DND-41 (cell line): ENCODE measurements at regions not wholly inside any gene's neighbourhood (a gene's known extent, or its start where the extent isn't known, plus 50 kb on each side); places are given as distances from the start of the nearest gene placed in this dataset.

Experiments
- ATAC-seq: fragments of 200-7000 bp; cut with Tn5 transposase; 3 replicates; pipeline ENCODE4 v1.9.1; 2021; ENCODE audit warnings: low read depth; ENCODE audit not compliant: insufficient read depth
- DNase-seq: peaks from one replicate; pipeline ENCODE4 v3.0.0-alpha.2; 2020
- H2AFZ ChIP-seq: 2 replicates; pipeline ENCODE4 v1.6.0; 2012; ENCODE audit warnings: low read depth, low read length
- H3K27ac ChIP-seq: 2 replicates; pipeline ENCODE4 v1.5.1; 2012; ENCODE audit warnings: low read length, inconsistent platforms
- H3K27me3 ChIP-seq: fragments of 200-600 bp; sonication (generic); 2 replicates; pipeline ENCODE4 v1.6.0; 2012; ENCODE audit warnings: low read length, mild to moderate bottlenecking, inconsistent platforms; ENCODE audit not compliant: insufficient read depth, poor library complexity
- H3K36me3 ChIP-seq: 2 replicates; pipeline ENCODE4 v1.5.1; 2012; ENCODE audit warnings: low read length, inconsistent platforms; ENCODE audit not compliant: insufficient read depth
- H3K4me1 ChIP-seq: 2 replicates; pipeline ENCODE4 v1.5.1; 2012; ENCODE audit warnings: mild to moderate bottlenecking, low read length; ENCODE audit not compliant: insufficient read depth
- H3K4me2 ChIP-seq: 2 replicates; pipeline ENCODE4 v1.6.0; 2012; ENCODE audit warnings: mild to moderate bottlenecking, moderate library complexity, low read length, inconsistent platforms; ENCODE audit not compliant: insufficient read depth
- H3K4me3 ChIP-seq, 2 experiments: fragments of 200-600 bp in 1 of 2; shearing (Covaris generic) in 1 of 2; 2 replicates each; pipeline ENCODE4 v1.5.1; 2012 to 2016; ENCODE audit warnings: inconsistent platforms in 2 of 2, low read length in 2 of 2, mild to moderate bottlenecking in 2 of 2, low read depth in 1 of 2, moderate library complexity in 1 of 2
- H3K79me2 ChIP-seq: 2 replicates; pipeline ENCODE4 v1.6.0; 2012; ENCODE audit warnings: low read length, inconsistent platforms; ENCODE audit not compliant: insufficient read depth
- H3K9ac ChIP-seq: 2 replicates; pipeline ENCODE4 v1.6.0; 2012; ENCODE audit warnings: low read depth, mild to moderate bottlenecking, inconsistent platforms, low read length, moderate library complexity
- H3K9me3 ChIP-seq: 2 replicates; pipeline ENCODE4 v1.5.1; 2012; ENCODE audit warnings: low read length, moderate library complexity, mild to moderate bottlenecking, inconsistent platforms; ENCODE audit not compliant: insufficient read depth, severe bottlenecking
- H4K20me1 ChIP-seq: 2 replicates; pipeline ENCODE4 v1.6.0; 2012; ENCODE audit warnings: low read length; ENCODE audit not compliant: insufficient read depth
- EZH2 ChIP-seq: IDR thresholded peaks from 3 replicates; pipeline ENCODE4 v1.6.1; 2012; ENCODE audit warnings: borderline replicate concordance, low read depth, mild to moderate bottlenecking, moderate library complexity, low read length, inconsistent platforms; ENCODE audit not compliant: severe bottlenecking
- TF ChIP-seq, protein P1 (sequence below): IDR thresholded peaks from 2 replicates; pipeline ENCODE4 v1.5.1; 2012; ENCODE audit warnings: borderline replicate concordance, low read length, moderate library complexity, mild to moderate bottlenecking; ENCODE audit not compliant: poor library complexity, severe bottlenecking; ENCODE audit errors: extremely low read depth

DNA sequence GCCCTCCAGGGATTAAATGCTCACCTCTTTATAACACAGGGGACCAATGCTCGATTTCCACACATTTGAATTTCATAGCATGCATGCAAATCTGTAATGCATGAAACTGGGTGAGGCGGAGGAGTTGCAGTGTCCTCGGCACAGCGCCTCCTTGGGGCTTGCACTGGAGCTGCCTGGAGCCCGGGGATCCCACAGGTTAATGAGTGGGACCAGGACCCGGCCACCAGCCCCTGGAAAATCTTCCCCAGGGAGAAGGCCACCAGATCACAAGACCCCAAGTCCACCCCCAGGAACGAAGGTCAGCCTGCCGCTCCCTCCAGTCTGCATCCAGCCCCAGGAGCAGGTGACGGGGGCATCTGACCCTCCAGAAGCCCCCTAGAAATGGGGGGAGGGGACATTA, 119.1 kb downstream of the MN1 start:
- no peak for TF ChIP-seq EZH2
- TF ChIP-seq, protein P1, sequence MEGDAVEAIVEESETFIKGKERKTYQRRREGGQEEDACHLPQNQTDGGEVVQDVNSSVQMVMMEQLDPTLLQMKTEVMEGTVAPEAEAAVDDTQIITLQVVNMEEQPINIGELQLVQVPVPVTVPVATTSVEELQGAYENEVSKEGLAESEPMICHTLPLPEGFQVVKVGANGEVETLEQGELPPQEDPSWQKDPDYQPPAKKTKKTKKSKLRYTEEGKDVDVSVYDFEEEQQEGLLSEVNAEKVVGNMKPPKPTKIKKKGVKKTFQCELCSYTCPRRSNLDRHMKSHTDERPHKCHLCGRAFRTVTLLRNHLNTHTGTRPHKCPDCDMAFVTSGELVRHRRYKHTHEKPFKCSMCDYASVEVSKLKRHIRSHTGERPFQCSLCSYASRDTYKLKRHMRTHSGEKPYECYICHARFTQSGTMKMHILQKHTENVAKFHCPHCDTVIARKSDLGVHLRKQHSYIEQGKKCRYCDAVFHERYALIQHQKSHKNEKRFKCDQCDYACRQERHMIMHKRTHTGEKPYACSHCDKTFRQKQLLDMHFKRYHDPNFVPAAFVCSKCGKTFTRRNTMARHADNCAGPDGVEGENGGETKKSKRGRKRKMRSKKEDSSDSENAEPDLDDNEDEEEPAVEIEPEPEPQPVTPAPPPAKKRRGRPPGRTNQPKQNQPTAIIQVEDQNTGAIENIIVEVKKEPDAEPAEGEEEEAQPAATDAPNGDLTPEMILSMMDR, result peak; percentile 24
- Histone ChIP-seq H3K36me3 (no peaks in the 10 kb centered on the region), H3K9ac (no peak overlapping the region), H3K79me2 (no peaks in the 10 kb centered on the region), H4K20me1 (0 out of 2 replicates have a peak, but pooled peaks cover 2% of the 10 kb centered on the region), H3K4me1 (no peaks in the 10 kb centered on the region), H3K9me3 (no peaks in the 10 kb centered on the region), H3K27me3 (peaks cover 6% of the 10 kb centered on the region), H2AFZ (no peak overlapping the region), H3K4me3 (no peak overlapping the region), H3K27ac (no peak overlapping the region), H3K4me2 (no peak overlapping the region)
- DNase-seq (no peak), ATAC-seq (no peak)

DNA sequence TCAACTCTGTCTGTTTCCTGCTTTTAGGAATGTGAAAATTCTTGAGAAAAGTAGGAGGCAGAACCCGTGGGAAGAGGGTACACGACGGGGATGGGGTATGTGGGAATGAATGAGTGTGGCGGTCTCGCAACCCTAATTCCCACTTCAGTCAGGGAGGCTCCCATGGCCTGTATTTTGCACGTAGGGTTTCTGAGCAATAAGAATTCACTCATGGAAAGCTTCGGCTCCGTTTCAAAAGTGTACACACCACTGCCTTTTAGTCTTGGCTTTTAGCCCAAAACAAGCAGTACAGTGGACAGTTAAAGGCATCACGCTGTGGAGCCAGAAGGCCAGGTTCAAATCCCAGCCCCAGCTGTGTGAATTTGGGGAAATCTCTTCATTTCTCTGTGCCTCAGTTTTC, 116.7 kb downstream of the MN1 start:
- no peak for DNase-seq
- no peak overlapping the region for H3K9ac ChIP-seq
- no peak overlapping the region for H3K4me2 ChIP-seq

DNA sequence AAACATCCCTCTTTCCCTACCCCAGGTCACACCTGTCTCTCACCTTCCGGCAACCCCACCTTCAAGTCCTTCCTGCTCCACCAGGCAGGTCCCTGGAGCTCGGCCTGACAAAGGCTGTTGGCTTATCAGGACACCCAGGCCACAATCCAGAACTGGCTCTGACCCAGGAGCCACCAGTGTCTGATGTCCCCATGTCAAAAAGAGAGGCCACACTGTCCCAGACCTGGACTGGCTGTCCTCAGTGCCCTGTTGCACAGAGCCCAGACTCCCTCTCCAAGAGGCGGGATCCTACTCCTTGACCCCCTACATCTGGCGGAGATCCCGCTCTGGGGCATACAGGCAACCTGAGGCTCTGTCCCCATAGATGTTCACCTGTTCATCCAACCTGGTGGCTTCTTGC, 116.0 kb downstream of the MN1 start:
- H3K4me1 ChIP-seq, result no peaks in the 10 kb centered on the region
- no peak for ATAC-seq
- H3K4me3 ChIP-seq, result no peak overlapping the region
- H3K9ac ChIP-seq, result no peak overlapping the region
- H3K36me3 ChIP-seq, result no peaks in the 10 kb centered on the region
- no peak for DNase-seq
- no peak overlapping the region for H2AFZ ChIP-seq
- no peaks in the 10 kb centered on the region for H3K79me2 ChIP-seq
- H3K27ac ChIP-seq, result no peak overlapping the region
- H3K27me3 ChIP-seq, result peaks cover 6% of the 10 kb centered on the region
- H4K20me1 ChIP-seq, result 0 out of 2 replicates have a peak, but pooled peaks cover 2% of the 10 kb centered on the region
- no peak overlapping the region for H3K4me2 ChIP-seq
- TF ChIP-seq, protein P1, result no peak
- no peak for TF ChIP-seq EZH2
- H3K9me3 ChIP-seq, result no peaks in the 10 kb centered on the region

More for the DNA sequence above, 116.7 kb downstream of the MN1 start:
- Histone ChIP-seq H3K9me3 (no peaks in the 10 kb centered on the region), H3K36me3 (no peaks in the 10 kb centered on the region), H3K79me2 (no peaks in the 10 kb centered on the region), H4K20me1 (0 out of 2 replicates have a peak, but pooled peaks cover 2% of the 10 kb centered on the region), H3K4me1 (no peaks in the 10 kb centered on the region), H3K27me3 (peaks cover 6% of the 10 kb centered on the region), H2AFZ (no peak overlapping the region), H3K4me3 (no peak overlapping the region), H3K27ac (no peak overlapping the region)
- TF ChIP-seq, protein P1, result no peak
- no peak for TF ChIP-seq EZH2
- no peak for ATAC-seq

DNA sequence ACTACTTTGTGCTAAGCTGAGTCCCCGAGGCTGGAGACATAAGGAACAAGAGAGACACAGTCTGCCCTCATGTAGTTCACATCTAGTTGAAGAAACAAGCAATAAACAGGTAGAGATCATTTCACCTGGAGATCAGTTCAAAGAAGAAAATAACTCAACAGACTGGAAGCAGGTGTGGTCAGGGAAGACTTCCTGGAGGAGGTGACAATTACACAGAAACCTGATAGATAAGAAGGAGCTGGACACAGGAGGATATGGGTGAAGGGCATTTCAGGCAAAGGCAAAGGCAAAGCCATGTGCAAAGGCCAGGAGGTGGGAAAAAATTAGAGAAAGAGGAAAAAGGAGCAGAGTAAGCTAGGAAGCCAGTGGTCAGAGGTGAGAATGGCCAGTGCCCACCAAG, 115.6 kb downstream of the MN1 start:
- no peak overlapping the region for H3K27ac ChIP-seq
- H3K9ac ChIP-seq, result no peak overlapping the region
- ATAC-seq (no peak), DNase-seq (no peak)
- no peaks in the 10 kb centered on the region for H3K4me1 ChIP-seq
- H3K4me2 ChIP-seq, result no peak overlapping the region
- 0 out of 2 replicates have a peak, but pooled peaks cover 2% of the 10 kb centered on the region for H4K20me1 ChIP-seq
- H3K27me3 ChIP-seq, result peaks cover 6% of the 10 kb centered on the region
- H3K9me3 ChIP-seq, result no peaks in the 10 kb centered on the region
- no peak overlapping the region for H2AFZ ChIP-seq
- no peak overlapping the region for H3K4me3 ChIP-seq
- TF ChIP-seq, protein P1, result no peak
- TF ChIP-seq EZH2, result no peak
- H3K36me3 ChIP-seq, result no peaks in the 10 kb centered on the region
- H3K79me2 ChIP-seq, result no peaks in the 10 kb centered on the region
